HepG2 (cell line): ENCODE measurements at regions not wholly inside any gene's neighbourhood (a gene's known extent, or its start where the extent isn't known, plus 50 kb on each side); places are given as distances from the start of the nearest gene placed in this dataset.

ENCODE experiments used
- CTCF ChIP-seq: sonication (generic); formaldehyde crosslinking; IDR thresholded peaks from 2 replicates; pipeline ENCODE4 v1.5.0; 2020; ENCODE audit warnings: mild to moderate bottlenecking, missing genetic modification reagents, moderate library complexity
- HOMEZ ChIP-seq: IDR thresholded peaks from 2 replicates; pipeline ENCODE4 v1.6.1; 2016; ENCODE audit warnings: low read depth
- NR2C2 ChIP-seq: sonication (generic); formaldehyde crosslinking; IDR thresholded peaks from 2 replicates; pipeline ENCODE4 v1.4.0; 2020; ENCODE audit warnings: missing genetic modification reagents, mild to moderate bottlenecking, moderate library complexity, borderline replicate concordance
- PHF8 ChIP-seq: sonication (generic); formaldehyde crosslinking; IDR thresholded peaks from 2 replicates; pipeline ENCODE4 v1.5.0; 2020; ENCODE audit warnings: missing genetic modification reagents

GRCh38 chr4:6524436-6524835, 50.6 kb upstream of the MAN2B2 start:
- TF ChIP-seq CTCF (no peak), NR2C2 (CRISPR knock-in tag) (no peak), HOMEZ (CRISPR knock-in tag) (no peak), PHF8 (CRISPR knock-in tag) (no peak)
